ENCODE measurements at regions not wholly inside any gene's neighbourhood (a gene's known extent, or its start where the extent isn't known, plus 50 kb on each side); places are given as distances from the start of the nearest gene placed in this dataset.

DNA sequence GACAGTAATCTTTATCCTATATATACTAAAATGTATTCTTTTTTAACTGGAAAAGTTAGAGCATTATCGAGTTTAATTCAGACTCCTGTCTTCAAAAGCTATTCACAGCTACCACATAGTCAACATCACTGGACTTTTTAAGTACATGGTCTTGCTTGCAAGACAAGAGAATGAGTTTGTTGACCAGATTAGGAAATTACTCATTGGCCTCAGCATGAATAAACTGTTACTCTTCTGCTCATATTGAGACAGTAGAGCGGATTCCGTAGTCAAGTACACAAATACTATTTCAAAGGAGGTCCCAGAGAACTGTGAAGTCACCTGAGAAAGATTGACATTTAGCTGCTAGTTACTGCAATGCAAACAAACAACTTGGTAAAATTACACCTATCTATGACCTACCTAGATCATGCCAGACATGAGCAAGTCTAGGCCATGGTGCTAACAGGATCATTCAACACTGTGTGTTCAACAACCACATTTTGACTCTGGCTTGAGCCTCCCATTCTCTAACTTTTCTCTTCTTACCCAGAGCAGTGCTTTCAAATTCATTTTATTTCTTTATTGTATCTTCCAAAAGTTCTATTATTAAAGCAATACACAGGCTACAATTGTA is 280.9 kb downstream of the NEBL start:
- H3K27ac Mint-ChIP-seq (ENCODE audit: unreplicated experiment), result no peak overlapping the region

GRCh38 chr10:20615395-20615794 is 281.7 kb downstream of the NEBL start:
- Mint-ChIP-seq H3K9me3 (ENCODE audit: low read depth) (peaks cover 2% of the 10 kb centered on the region), H3K4me1 (ENCODE audit: low read depth) (no peaks in the 10 kb centered on the region), H3K27me3 (ENCODE audit: low read depth) (no peaks in the 10 kb centered on the region), H3K36me3 (ENCODE audit: low read depth) (no peaks in the 10 kb centered on the region), H3K4me3 (ENCODE audit: unreplicated experiment) (no peak overlapping the region), H3K27ac (ENCODE audit: unreplicated experiment) (no peak overlapping the region)
- no peak for TF ChIP-seq CTCF (IDR thresholded peaks at IDR 0.05)
- no peak for DNase-seq (ENCODE audit: low spot score)

More for the DNA sequence above, 280.9 kb downstream of the NEBL start:
- TF ChIP-seq CTCF (IDR thresholded peaks at IDR 0.05), result no peak
- no peak overlapping the region for H3K4me3 Mint-ChIP-seq (ENCODE audit: unreplicated experiment)
- no peaks in the 10 kb centered on the region for H3K27me3 Mint-ChIP-seq (ENCODE audit: low read depth)
- DNase-seq (ENCODE audit: low spot score), result no peak
- H3K36me3 Mint-ChIP-seq (ENCODE audit: low read depth), result no peaks in the 10 kb centered on the region
- no peaks in the 10 kb centered on the region for H3K9me3 Mint-ChIP-seq (ENCODE audit: low read depth)
- H3K4me1 Mint-ChIP-seq (ENCODE audit: low read depth), result no peaks in the 10 kb centered on the region

DNA sequence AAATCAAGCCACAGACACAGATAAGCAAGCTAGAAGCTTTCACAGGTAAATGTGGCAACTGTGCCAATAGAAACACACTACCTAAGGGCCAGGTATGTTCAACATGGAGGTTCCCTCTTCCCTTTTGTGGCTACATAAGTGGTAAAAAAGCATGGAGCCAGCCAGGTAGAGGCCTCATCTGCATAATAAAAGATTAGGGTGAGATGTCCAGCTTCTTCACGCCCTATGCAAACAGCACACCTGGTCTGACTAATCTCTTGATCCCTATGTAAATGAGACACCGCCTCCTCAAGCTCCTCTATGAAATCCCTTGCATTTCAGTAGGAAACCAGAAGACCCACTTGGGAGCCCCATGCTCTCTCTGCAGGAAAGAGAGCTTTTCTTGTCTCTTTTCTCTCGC is 282.2 kb downstream of the NEBL start:
- TF ChIP-seq CTCF (IDR thresholded peaks at IDR 0.05), result no peak
- H3K4me3 Mint-ChIP-seq (ENCODE audit: unreplicated experiment), result no peak overlapping the region
- H3K9me3 Mint-ChIP-seq (ENCODE audit: low read depth), result peaks cover 3% of the 10 kb centered on the region
- no peaks in the 10 kb centered on the region for H3K4me1 Mint-ChIP-seq (ENCODE audit: low read depth)
- no peak for DNase-seq (ENCODE audit: low spot score)
- no peaks in the 10 kb centered on the region for H3K27me3 Mint-ChIP-seq (ENCODE audit: low read depth)
- no peaks in the 10 kb centered on the region for H3K36me3 Mint-ChIP-seq (ENCODE audit: low read depth)
- no peak overlapping the region for H3K27ac Mint-ChIP-seq (ENCODE audit: unreplicated experiment)

GRCh38 chr10:20608503-20608902 is 288.6 kb downstream of the NEBL start:
- Mint-ChIP-seq H3K4me1 (ENCODE audit: low read depth) (no peaks in the 10 kb centered on the region), H3K27me3 (ENCODE audit: low read depth) (no peaks in the 10 kb centered on the region), H3K9me3 (ENCODE audit: low read depth) (peaks cover 8% of the 10 kb centered on the region)

GRCh38 chr10:20606985-20607384 is 290.1 kb downstream of the NEBL start:
- peaks cover 1% of the 10 kb centered on the region for H3K36me3 Mint-ChIP-seq (ENCODE audit: low read depth)
- H3K27ac Mint-ChIP-seq (ENCODE audit: unreplicated experiment), result no peak overlapping the region
- no peak for TF ChIP-seq CTCF (IDR thresholded peaks at IDR 0.05)
- H3K27me3 Mint-ChIP-seq (ENCODE audit: low read depth), result no peaks in the 10 kb centered on the region
- no peak overlapping the region for H3K4me3 Mint-ChIP-seq (ENCODE audit: unreplicated experiment)
- H3K9me3 Mint-ChIP-seq (ENCODE audit: low read depth), result peaks cover 8% of the 10 kb centered on the region
- no peak for DNase-seq (ENCODE audit: low spot score)
- H3K4me1 Mint-ChIP-seq (ENCODE audit: low read depth), result no peaks in the 10 kb centered on the region

More at GRCh38 chr10:20608503-20608902, 288.6 kb downstream of the NEBL start:
- no peak for TF ChIP-seq CTCF (IDR thresholded peaks at IDR 0.05)
- Mint-ChIP-seq H3K27ac (ENCODE audit: unreplicated experiment) (no peak overlapping the region), H3K4me3 (ENCODE audit: unreplicated experiment) (no peak overlapping the region), H3K36me3 (ENCODE audit: low read depth) (peaks cover 1% of the 10 kb centered on the region)
- DNase-seq (ENCODE audit: low spot score), result no peak
